Stimulated activated naive B cell treated with anti-CD40 and anti-IgM and Interleukin-4, amounts not matched to agents 10 μg/mL and 1 μg/mL and 100 μg/mL, for 72 hours (primary cell): ENCODE measurements at regions not wholly inside any gene's neighbourhood (a gene's known extent, or its start where the extent isn't known, plus 50 kb on each side); places are given as distances from the start of the nearest gene placed in this dataset.
A peak's percentile ranks its signal among the peaks of the same experiment; 100 is the strongest.
"Not testable (repeated sequence)": the region's sequence is repeated elsewhere in the genome, so short reads cannot be mapped to it uniquely, and the experiment has no call there.

Source experiments
- ATAC-seq, 2 donors: fragments of 150-1000 bp; cut with Tn5 transposase; replicated peaks; 2 replicates each; pipeline ENCODE4 v1.10.0; 2021; ENCODE audit warnings: moderate library complexity in 1 of 2
- DNase-seq: peaks from one replicate; pipeline ENCODE4 v3.0.0; 2021
- H3K27ac Mint-ChIP-seq: one replicate; pipeline ENCODE4 v1.8.0; 2022; ENCODE audit warnings: mild to moderate bottlenecking, mixed read lengths
- H3K27me3 Mint-ChIP-seq, 2 donors: one replicate each; pipeline ENCODE4 v1.8.0; 2022; ENCODE audit warnings: mixed read lengths in 2 of 2
- H3K36me3 Mint-ChIP-seq, 2 donors: one replicate each; pipeline ENCODE4 v1.8.0; 2022; ENCODE audit warnings: mixed read lengths in 2 of 2, mild to moderate bottlenecking in 1 of 2
- H3K4me1 Mint-ChIP-seq, 2 donors: one replicate each; pipeline ENCODE4 v1.8.0; 2022; ENCODE audit warnings: mixed read lengths in 2 of 2, mild to moderate bottlenecking in 1 of 2
- H3K4me3 Mint-ChIP-seq, 2 donors: one replicate each; pipeline ENCODE4 v1.8.0; 2022; ENCODE audit warnings: mild to moderate bottlenecking in 2 of 2, mixed read lengths in 2 of 2, moderate library complexity in 1 of 2
- H3K9me3 Mint-ChIP-seq, 2 donors: one replicate each; pipeline ENCODE4 v1.8.0; 2022; ENCODE audit warnings: mixed read lengths in 2 of 2, mild to moderate bottlenecking in 1 of 2

DNA sequence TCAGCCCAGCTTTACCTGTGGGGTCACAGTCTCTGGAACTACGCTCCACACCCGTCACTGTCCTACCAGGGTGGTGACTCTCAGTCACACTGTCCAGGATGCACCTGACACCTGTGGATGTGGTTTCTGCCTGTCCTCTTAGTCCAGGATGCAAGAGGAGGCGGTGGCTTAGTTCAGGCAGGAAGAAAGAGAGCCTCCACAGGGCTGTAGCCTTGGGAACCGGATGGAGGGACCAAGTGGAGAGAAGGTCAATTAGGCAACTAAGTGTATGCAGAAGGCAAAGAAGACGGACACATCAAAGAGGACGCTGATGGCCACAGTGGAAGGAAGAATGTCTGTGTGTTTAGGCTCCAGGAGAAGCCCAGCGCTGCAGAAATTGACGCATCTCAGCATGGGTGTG lies 153.9 kb upstream of the IRF2BP2 start:
- peaks cover 37 to 47% of the 10 kb centered on the region in 2 donors for H3K4me1 Mint-ChIP-seq
- H3K4me3 Mint-ChIP-seq, result no peak overlapping the region
- H3K36me3 Mint-ChIP-seq, result no peaks in the 10 kb centered on the region
- DNase-seq (no peak), ATAC-seq (no peak)
- H3K27me3 Mint-ChIP-seq, result no peaks in the 10 kb centered on the region
- H3K27ac Mint-ChIP-seq, result no peak overlapping the region
- H3K9me3 Mint-ChIP-seq, result peaks cover 0 to 4% of the 10 kb centered on the region in 2 donors

DNA sequence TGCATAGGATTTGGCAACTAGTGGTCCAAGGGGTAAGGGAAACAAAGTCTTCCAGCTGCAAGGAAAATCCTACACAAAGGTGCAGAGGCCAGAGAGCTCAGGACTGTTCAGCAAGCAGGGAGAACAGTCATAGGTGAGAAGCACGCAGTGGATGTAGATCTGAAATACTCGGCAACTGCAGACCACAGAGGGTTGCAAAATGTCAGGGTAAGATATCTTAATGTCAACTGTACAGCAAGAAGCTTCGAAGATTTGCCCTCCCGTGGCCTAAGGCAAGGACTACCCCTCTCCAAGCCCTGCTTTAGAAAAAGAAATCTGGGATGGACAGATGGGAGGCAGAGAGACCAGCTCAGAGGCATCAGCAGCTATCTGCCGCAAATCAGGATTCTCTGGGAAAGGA lies 153.4 kb upstream of the IRF2BP2 start:
- H3K4me1 Mint-ChIP-seq, result peaks cover 31 to 42% of the 10 kb centered on the region in 2 donors
- H3K9me3 Mint-ChIP-seq, result peaks cover 0 to 4% of the 10 kb centered on the region in 2 donors
- no peak overlapping the region for H3K4me3 Mint-ChIP-seq
- DNase-seq (no peak), ATAC-seq (no peak)
- H3K27me3 Mint-ChIP-seq, result no peaks in the 10 kb centered on the region
- no peak overlapping the region for H3K27ac Mint-ChIP-seq
- H3K36me3 Mint-ChIP-seq, result no peaks in the 10 kb centered on the region

DNA sequence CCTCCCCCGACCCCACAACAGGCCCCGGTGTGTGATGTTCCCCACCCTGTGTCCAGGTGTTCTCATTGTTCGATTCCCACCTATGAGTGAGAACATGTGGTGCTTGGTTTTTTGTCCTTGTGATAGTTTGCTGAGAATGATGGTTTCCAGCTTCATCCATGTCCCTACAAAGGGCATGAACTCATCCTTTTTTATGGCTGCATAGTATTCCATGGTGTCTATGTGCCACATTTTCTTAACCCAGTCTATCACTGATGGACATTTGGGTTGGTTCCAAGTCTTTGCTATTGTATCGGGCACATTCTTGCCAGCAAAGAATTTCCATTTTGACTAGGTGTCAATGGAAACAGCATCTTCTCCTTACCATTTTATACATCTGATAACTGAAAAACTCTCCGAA lies 152.1 kb upstream of the IRF2BP2 start:
- H3K27me3 Mint-ChIP-seq, result not testable (repeated sequence)
- H3K4me1 Mint-ChIP-seq, result peaks cover 19 to 32% of the 10 kb centered on the region in 2 donors

GRCh38 chr1:234760303-234760723 lies 150.3 kb upstream of the IRF2BP2 start:
- DNase-seq (no peak), ATAC-seq (no peak)
- Mint-ChIP-seq H3K27me3 (peaks cover 0 to 5% of the 10 kb centered on the region in 2 donors), H3K4me1 (peaks cover 9 to 24% of the 10 kb centered on the region in 2 donors), H3K36me3 (no peaks in the 10 kb centered on the region), H3K27ac (no peak overlapping the region), H3K4me3 (no peak overlapping the region), H3K9me3 (peaks cover 0 to 4% of the 10 kb centered on the region in 2 donors)

More for the DNA sequence above, 152.1 kb upstream of the IRF2BP2 start:
- not testable (repeated sequence) for H3K4me3 Mint-ChIP-seq, ATAC-seq, H3K36me3 Mint-ChIP-seq, H3K9me3 Mint-ChIP-seq, DNase-seq
- peak overlapping the region; percentile 57 for H3K27ac Mint-ChIP-seq

DNA sequence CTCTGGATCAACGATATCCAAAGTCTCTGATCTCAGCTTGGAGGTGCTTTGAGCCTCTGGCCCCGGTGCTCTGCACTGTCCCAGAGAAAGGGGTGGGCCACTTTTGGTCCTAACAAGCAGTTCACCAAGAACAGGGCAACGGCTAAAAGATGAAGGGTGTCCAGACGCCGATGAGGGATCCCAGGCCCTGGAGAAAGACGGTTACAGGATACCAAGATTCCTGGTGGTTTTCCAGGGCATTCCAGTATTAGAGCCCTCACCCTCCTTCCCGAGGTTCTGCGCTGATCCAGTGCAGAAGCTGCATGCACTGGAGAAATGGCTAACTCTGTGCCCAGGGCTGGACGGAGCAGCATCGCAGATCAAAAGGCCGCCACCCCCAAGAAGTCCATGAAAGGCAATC lies 149.9 kb upstream of the IRF2BP2 start:
- no peak overlapping the region for H3K4me3 Mint-ChIP-seq
- ATAC-seq (no peak), DNase-seq (no peak)
- H3K27me3 Mint-ChIP-seq, result peaks cover 0 to 5% of the 10 kb centered on the region in 2 donors
- no peaks in the 10 kb centered on the region for H3K36me3 Mint-ChIP-seq
- H3K9me3 Mint-ChIP-seq, result peaks cover 0 to 4% of the 10 kb centered on the region in 2 donors
- peaks cover 5 to 22% of the 10 kb centered on the region in 2 donors for H3K4me1 Mint-ChIP-seq
- H3K27ac Mint-ChIP-seq, result no peak overlapping the region

- Mint-ChIP-seq H3K36me3 (no peaks in the 10 kb centered on the region), H3K9me3 (peaks cover 0 to 4% of the 10 kb centered on the region in 2 donors), H3K27ac (no peak overlapping the region), H3K4me3 (no peak overlapping the region), H3K4me1 (peaks cover 4 to 19% of the 10 kb centered on the region in 2 donors), H3K27me3 (peaks cover 0 to 5% of the 10 kb centered on the region in 2 donors)
- ATAC-seq (peak; percentile 41 to 51), DNase-seq (no peak)
These were observed 148.9 kb upstream of the IRF2BP2 start for GRCh38 chr1:234758851-234759250.

- H3K9me3 Mint-ChIP-seq, result no peaks in the 10 kb centered on the region
- H3K4me1 Mint-ChIP-seq, result peaks cover 0 to 17% of the 10 kb centered on the region in 2 donors
- no peaks in the 10 kb centered on the region for H3K36me3 Mint-ChIP-seq
- H3K4me3 Mint-ChIP-seq, result no peak overlapping the region
- H3K27ac Mint-ChIP-seq, result no peak overlapping the region
- DNase-seq (no peak), ATAC-seq (no peak)
- peaks cover 0 to 5% of the 10 kb centered on the region in 2 donors for H3K27me3 Mint-ChIP-seq
These were observed 146.9 kb upstream of the IRF2BP2 start for GRCh38 chr1:234756857-234757256.

DNA sequence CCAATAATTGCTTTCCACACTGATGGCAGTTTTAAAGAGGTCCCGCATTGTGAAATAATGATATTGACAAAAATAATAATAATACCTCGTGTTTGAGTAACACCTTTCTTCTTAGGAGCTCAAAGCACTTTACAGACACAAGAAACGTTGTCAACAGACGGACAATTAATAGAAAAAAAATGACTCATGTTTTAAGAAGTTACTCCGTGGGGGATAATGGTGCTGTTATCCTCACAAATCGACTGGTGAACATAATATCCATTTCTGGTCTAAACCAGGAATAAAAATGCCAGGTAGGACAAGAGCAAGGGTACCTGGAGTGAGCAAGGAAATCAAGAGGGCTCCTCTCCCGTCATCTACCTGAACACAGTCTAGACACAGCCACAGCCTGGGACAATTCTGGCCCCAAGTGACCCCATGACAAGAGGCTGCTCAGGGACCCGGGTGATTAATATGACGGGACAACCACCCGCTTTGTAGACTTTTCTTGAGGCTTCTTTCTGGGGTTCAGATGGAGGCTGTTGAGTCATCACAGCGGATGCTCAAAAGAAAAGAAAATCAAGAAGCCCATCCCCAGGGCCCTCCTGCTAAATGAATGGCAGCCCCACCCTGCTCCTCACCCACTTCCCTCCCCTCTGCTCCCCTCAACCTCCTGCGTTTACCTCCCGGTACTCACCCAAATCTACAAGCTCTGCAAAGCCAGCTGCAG lies 146.2 kb upstream of the IRF2BP2 start:
- Mint-ChIP-seq H3K27me3 (peaks cover 0 to 5% of the 10 kb centered on the region in 2 donors), H3K4me3 (no peak overlapping the region), H3K27ac (no peak overlapping the region)

GRCh38 chr1:234755449-234755863 lies 145.5 kb upstream of the IRF2BP2 start:
- Mint-ChIP-seq H3K27ac (no peak overlapping the region), H3K27me3 (peaks cover 0 to 5% of the 10 kb centered on the region in 2 donors), H3K4me1 (peaks cover 0 to 16% of the 10 kb centered on the region in 2 donors), H3K36me3 (no peaks in the 10 kb centered on the region), H3K4me3 (no peak overlapping the region), H3K9me3 (no peaks in the 10 kb centered on the region)
- no peak for ATAC-seq
- no peak for DNase-seq

More for the DNA sequence above, 146.2 kb upstream of the IRF2BP2 start:
- Mint-ChIP-seq H3K9me3 (no peaks in the 10 kb centered on the region), H3K36me3 (no peaks in the 10 kb centered on the region), H3K4me1 (peaks cover 0 to 17% of the 10 kb centered on the region in 2 donors)
- ATAC-seq (no peak), DNase-seq (no peak)

- no peak overlapping the region for H3K4me3 Mint-ChIP-seq
- no peaks in the 10 kb centered on the region for H3K36me3 Mint-ChIP-seq
- H3K27ac Mint-ChIP-seq, result no peak overlapping the region
- H3K4me1 Mint-ChIP-seq, result peaks cover 0 to 1% of the 10 kb centered on the region in 2 donors
- DNase-seq, result no peak
- peaks cover 0 to 5% of the 10 kb centered on the region in 2 donors for H3K27me3 Mint-ChIP-seq
- no peak for ATAC-seq
- no peaks in the 10 kb centered on the region for H3K9me3 Mint-ChIP-seq
These were observed 144.0 kb upstream of the IRF2BP2 start for GRCh38 chr1:234753979-234754378.

DNA sequence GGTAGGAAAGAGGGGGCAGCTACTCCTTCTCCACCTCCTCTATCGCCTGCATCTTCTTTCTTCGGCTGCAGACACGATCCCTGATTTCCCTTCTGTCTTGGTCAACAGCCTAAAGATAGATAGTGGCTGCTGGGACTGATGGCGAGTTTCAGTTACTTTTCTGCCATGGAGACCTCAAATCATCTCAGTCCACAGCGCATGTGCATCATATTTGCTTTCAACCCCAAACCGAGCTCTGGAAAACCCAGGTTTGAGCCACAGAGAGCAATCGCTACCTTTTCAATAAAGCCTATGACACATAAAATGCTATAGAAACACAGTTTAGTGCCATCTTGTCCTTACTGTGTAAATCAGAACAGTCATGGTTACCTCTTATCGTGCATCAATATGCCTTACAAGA lies 142.9 kb upstream of the IRF2BP2 start:
- Mint-ChIP-seq H3K9me3 (no peaks in the 10 kb centered on the region), H3K27ac (no peak overlapping the region), H3K36me3 (no peaks in the 10 kb centered on the region), H3K4me1 (no peaks in the 10 kb centered on the region), H3K4me3 (no peak overlapping the region), H3K27me3 (peaks cover 0 to under 1% of the 10 kb centered on the region in 2 donors)
- no peak for DNase-seq
- no peak for ATAC-seq

GRCh38 chr1:234751678-234752077 lies 141.7 kb upstream of the IRF2BP2 start:
- Mint-ChIP-seq H3K4me1 (no peaks in the 10 kb centered on the region), H3K36me3 (no peaks in the 10 kb centered on the region), H3K27ac (no peak overlapping the region), H3K27me3 (no peaks in the 10 kb centered on the region), H3K4me3 (no peak overlapping the region), H3K9me3 (no peaks in the 10 kb centered on the region)
- no peak for ATAC-seq
- no peak for DNase-seq

GRCh38 chr1:234750922-234751627 lies 141.1 kb upstream of the IRF2BP2 start:
- H3K27ac Mint-ChIP-seq, result no peak overlapping the region
- H3K36me3 Mint-ChIP-seq, result no peaks in the 10 kb centered on the region
- no peak overlapping the region for H3K4me3 Mint-ChIP-seq
- no peaks in the 10 kb centered on the region for H3K9me3 Mint-ChIP-seq
- no peaks in the 10 kb centered on the region for H3K27me3 Mint-ChIP-seq
- no peaks in the 10 kb centered on the region for H3K4me1 Mint-ChIP-seq
- no peak for DNase-seq
- ATAC-seq, result no peak

GRCh38 chr1:234748713-234749112 lies 138.7 kb upstream of the IRF2BP2 start:
- ATAC-seq (no peak), DNase-seq (no peak)
- Mint-ChIP-seq H3K27ac (no peak overlapping the region), H3K9me3 (no peaks in the 10 kb centered on the region), H3K4me1 (no peaks in the 10 kb centered on the region), H3K4me3 (no peak overlapping the region), H3K36me3 (no peaks in the 10 kb centered on the region), H3K27me3 (no peaks in the 10 kb centered on the region)

GRCh38 chr1:234748066-234748465 lies 138.1 kb upstream of the IRF2BP2 start:
- Mint-ChIP-seq H3K4me1 (no peaks in the 10 kb centered on the region), H3K9me3 (no peaks in the 10 kb centered on the region), H3K27ac (no peak overlapping the region), H3K4me3 (no peak overlapping the region), H3K36me3 (no peaks in the 10 kb centered on the region), H3K27me3 (no peaks in the 10 kb centered on the region)
- ATAC-seq (no peak), DNase-seq (no peak)
